ENCODE measurements at regions not wholly inside any gene's neighbourhood (a gene's known extent, or its start where the extent isn't known, plus 50 kb on each side); places are given as distances from the start of the nearest gene placed in this dataset.
"Not testable (repeated sequence)": the region's sequence is repeated elsewhere in the genome, so short reads cannot be mapped to it uniquely, and the experiment has no call there.

DNA sequence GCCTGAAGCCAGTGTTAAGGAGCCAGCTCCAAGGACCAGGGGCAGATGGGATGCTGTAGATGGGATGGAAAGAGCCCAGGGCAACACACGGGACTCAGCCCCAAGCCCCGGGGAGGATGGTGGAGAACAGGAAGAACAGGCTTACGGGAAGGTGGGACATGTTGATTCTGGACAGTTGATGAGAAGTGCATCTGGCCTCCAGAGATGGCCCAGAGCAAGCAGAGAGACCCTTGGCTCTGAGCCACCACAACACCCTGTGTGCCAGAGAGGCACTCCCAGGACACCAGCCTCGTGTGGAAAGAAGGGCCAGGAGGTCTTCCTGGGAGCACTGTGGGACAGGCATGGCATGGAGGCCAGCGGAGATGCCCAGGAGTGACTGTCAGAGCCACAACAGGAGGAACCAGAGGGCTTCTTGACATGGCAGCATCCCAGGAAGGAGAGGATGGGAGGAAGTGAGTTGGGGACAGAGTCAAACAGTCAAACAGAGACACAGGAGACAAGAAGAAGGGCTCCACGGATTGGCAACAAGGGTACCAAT, 156.3 kb upstream of the MVB12B start:
- no peak for DNase-seq (ENCODE audit: low read depth in 2 of 2)

DNA sequence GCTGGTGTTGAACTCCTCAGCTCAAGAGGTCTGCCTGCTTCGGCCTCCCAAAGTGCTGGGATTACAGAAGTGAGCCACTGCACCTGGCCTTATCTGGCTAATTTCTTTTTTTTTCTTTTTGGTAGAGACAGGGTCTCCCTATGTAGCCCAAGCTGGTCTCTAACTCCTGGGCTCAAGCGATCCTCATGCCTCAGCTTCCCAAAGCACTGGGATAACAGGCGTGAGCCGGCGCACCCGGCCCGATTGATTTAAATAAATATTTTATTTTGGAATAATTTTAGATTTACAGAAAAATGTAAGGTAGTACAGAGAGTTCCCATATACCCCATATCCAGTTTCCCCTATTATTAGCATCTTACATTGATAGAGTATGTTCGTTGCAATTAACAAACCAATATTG, 155.0 kb upstream of the MVB12B start:
- DNase-seq (ENCODE audit: low read depth in 2 of 2) = no peak

GRCh38 chr9:126173401-126173800, 153.2 kb upstream of the MVB12B start:
- DNase-seq (ENCODE audit: low read depth in 2 of 2) = no peak

GRCh38 chr9:126173929-126174328, 152.7 kb upstream of the MVB12B start:
- no peak for DNase-seq (ENCODE audit: low read depth in 2 of 2)

GRCh38 chr9:126183266-126183665, 143.4 kb upstream of the MVB12B start:
- DNase-seq (ENCODE audit: low read depth in 2 of 2) = no peak

DNA sequence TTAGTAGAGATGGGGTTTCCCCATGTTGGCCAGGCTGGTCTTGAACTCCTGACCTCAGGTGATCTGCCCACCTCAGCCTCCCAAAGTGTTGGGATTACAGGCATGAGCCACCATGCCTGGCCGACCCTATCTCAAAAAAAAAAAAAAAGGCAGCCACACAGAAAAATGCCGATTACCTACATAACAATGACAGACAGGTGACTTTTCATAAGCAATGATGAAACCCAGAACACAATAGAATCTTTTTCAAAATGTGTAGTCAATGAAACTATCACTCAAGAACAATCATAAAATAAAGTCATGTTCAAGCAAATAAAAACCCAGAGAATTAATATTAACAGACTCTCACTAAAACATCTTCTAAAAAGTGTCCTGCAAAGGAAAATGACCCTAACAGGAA, 135.6 kb upstream of the MVB12B start:
- not testable (repeated sequence) for DNase-seq (ENCODE audit: low read depth in 2 of 2)

DNA sequence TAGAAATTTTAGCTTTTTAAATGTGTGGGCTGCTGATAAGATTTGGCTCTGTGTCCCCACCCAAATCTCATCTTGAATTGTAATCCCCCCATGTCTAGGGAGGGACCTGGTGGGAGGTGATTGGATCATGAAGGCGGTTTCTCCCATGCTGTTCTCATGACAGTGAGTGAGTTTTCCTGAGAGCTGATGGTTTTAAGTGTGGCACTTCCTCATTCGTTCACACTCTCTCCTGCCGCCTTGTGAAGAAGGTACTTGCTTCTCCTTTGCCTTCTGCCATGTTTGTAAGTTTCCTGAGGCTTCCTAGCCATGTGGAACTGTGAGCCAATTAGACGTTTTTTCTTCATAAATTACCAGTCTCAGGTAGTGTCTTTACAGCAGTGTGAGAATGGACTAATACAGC, 127.8 kb upstream of the MVB12B start:
- no peak for DNase-seq (ENCODE audit: low read depth in 2 of 2)

- DNase-seq (ENCODE audit: low read depth in 2 of 2) = no peak
Measured at GRCh38 chr9:126203313-126203712, 123.3 kb upstream of the MVB12B start.

GRCh38 chr9:126204197-126204596, 122.4 kb upstream of the MVB12B start:
- DNase-seq (ENCODE audit: low read depth in 2 of 2) = no peak

GRCh38 chr9:126204708-126205225, 121.9 kb upstream of the MVB12B start:
- no peak for DNase-seq (ENCODE audit: low read depth in 2 of 2)

- DNase-seq (ENCODE audit: low read depth in 2 of 2) = no peak
Measured at GRCh38 chr9:126205265-126205664, 121.4 kb upstream of the MVB12B start.

- DNase-seq (ENCODE audit: low read depth in 2 of 2) = no peak
Measured at GRCh38 chr9:126205845-126206498, 120.7 kb upstream of the MVB12B start.

DNA sequence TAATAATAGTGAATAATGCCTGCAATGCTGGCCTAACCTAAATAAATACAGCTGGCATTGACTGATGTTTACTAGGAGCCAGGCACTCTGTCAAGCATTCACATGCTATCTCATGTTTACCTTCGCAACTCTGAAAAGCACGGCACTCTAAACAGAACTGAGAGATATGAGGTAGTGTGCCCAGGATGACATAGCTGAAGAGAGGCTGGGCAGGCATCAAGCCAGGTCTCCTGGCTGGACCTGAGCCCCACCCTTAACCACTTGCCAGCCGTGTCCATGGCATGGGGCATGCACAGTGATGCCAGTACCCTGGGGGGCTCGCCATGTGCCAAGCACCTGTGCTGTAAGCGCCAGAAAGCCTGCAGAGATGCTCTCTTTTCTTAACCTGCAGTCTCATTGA, 119.4 kb upstream of the MVB12B start:
- DNase-seq (ENCODE audit: low read depth in 2 of 2) = no peak

GRCh38 chr9:126208216-126208758, 118.3 kb upstream of the MVB12B start:
- no peak for DNase-seq (ENCODE audit: low read depth in 2 of 2)

- no peak for DNase-seq (ENCODE audit: low read depth in 2 of 2)
Measured at GRCh38 chr9:126211441-126212074, 115.1 kb upstream of the MVB12B start.

GRCh38 chr9:126215486-126215885, 111.1 kb upstream of the MVB12B start:
- no peak for DNase-seq (ENCODE audit: low read depth in 2 of 2)

- DNase-seq (ENCODE audit: low read depth in 2 of 2) = no peak
Measured at GRCh38 chr9:126216826-126217225, 109.8 kb upstream of the MVB12B start.

- DNase-seq (ENCODE audit: low read depth in 2 of 2) = no peak
Measured at GRCh38 chr9:126217250-126217653, 109.4 kb upstream of the MVB12B start.

GRCh38 chr9:126217797-126218196, 108.8 kb upstream of the MVB12B start:
- no peak for DNase-seq (ENCODE audit: low read depth in 2 of 2)

GRCh38 chr9:126218359-126219125, 108.1 kb upstream of the MVB12B start:
- DNase-seq (ENCODE audit: low read depth in 2 of 2) = no peak

- no peak for DNase-seq (ENCODE audit: low read depth in 2 of 2)
Measured at GRCh38 chr9:126219166-126219565, 107.5 kb upstream of the MVB12B start.

DNA sequence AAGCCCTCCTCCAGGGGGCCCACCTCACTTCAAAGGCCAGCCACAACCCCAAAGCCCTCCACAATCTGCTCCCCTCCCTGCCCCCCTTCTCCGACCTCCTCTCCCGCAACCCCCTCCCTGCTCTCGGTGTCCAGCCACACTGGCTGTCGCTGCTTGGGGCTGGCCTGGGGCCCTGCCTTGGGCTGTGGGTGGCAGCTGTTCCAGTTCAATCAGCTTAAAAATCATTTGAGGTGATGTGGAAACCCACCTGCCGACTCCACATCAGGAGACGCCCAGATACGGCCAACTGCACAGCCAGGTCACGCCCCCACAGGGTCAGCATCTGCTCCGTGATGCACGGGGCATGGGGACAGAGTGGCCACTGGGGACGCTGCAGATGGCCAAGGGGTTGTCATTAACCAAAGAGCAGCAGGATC, 107.0 kb upstream of the MVB12B start:
- no peak for DNase-seq (ENCODE audit: low read depth in 2 of 2)

All from stimulated activated CD4-positive, alpha-beta T cell treated with anti-CD3 and anti-CD28 coated beads, Interleukin-12 subunit alpha, Interleukin-12 subunit beta, amount 100 ng/mL, for 24 hours (primary cell).